ENCODE measurements at regions not wholly inside any gene's neighbourhood (a gene's known extent, or its start where the extent isn't known, plus 50 kb on each side); places are given as distances from the start of the nearest gene placed in this dataset.
"Not testable (repeated sequence)": the region's sequence is repeated elsewhere in the genome, so short reads cannot be mapped to it uniquely, and the experiment has no call there.

- H3K36me3 ChIP-seq (ENCODE audit: low read depth, missing control alignments): no peaks in the 10 kb centered on the region
- H3K27ac ChIP-seq: no peak overlapping the region
- H3K4me1 ChIP-seq: no peaks in the 10 kb centered on the region
- H3K27me3 ChIP-seq: no peaks in the 10 kb centered on the region
- H3K9me3 ChIP-seq: no peaks in the 10 kb centered on the region
- 86 to 91% methylated on average over 4 of the region's 4 CpGs for WGBS, 2 donors
- no peak for TF ChIP-seq CTCF (IDR thresholded peaks at IDR 0.05)
- TF ChIP-seq POLR2A (IDR thresholded peaks at IDR 0.05): no peak
- no peak overlapping the region for H3K4me3 ChIP-seq
- intact Hi-C loops (cut with DNase I; ENCODE audit: low total_unique reads): no loop called here
- no peak for DNase-seq
Measured at GRCh38 chr18:75697493-75697892, 270.0 kb upstream of the SMIM21 start.

DNA sequence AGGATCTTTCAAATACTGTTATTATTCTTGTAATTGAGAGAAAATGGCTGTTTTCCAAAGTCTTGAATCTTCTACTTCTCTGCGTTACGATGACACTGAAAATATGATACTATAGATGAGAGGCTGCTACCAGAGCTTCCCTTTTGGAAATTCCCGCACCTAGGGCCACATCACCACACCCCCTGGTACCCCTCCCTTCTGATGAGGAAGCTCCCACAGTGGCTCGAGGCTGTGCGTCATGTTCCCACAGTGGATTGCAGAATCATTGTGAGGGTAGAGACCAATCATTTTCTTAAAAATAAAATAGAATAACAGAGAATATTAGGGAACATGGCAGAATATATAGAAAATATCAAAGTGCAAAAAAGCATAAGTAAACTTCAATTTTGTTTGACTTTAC is 268.9 kb upstream of the SMIM21 start:
- Histone ChIP-seq H3K4me1 (no peaks in the 10 kb centered on the region), H3K27ac (no peak overlapping the region), H3K36me3 (ENCODE audit: low read depth, missing control alignments) (no peaks in the 10 kb centered on the region), H3K9me3 (no peaks in the 10 kb centered on the region), H3K27me3 (no peaks in the 10 kb centered on the region), H3K4me3 (no peak overlapping the region)
- no peak for DNase-seq
- WGBS, 2 donors: 92 to 98% methylated on average over 5 of the region's 5 CpGs
- TF ChIP-seq CTCF (IDR thresholded peaks at IDR 0.05): no peak
- TF ChIP-seq POLR2A (IDR thresholded peaks at IDR 0.05): no peak
- intact Hi-C loops (cut with DNase I; ENCODE audit: low total_unique reads): no loop called here

DNA sequence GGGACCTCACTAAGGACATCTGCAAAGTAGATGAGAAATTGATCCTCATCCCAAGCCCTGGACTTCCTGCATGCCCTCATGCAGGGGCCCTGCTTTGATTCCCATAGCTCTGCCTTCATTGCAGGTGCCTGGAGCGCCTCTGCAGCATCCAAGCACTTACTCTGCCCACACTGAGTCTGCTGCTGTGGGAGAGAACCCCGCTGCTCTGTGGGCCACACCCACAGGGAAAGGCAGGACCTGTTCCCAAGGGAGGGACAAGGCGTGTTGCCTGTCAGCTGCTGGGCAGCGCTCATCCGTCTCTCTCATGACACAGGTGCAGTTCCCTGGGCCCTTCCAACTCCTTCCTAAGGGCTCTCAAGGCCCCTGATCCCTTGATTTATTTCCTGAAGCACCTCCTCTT is 266.8 kb upstream of the SMIM21 start:
- no peak for TF ChIP-seq POLR2A (IDR thresholded peaks at IDR 0.05)
- TF ChIP-seq CTCF (IDR thresholded peaks at IDR 0.05): no peak
- no peak for DNase-seq
- WGBS, 2 donors: 80 to 89% methylated on average over 1 to 5 of the region's 5 CpGs
- Histone ChIP-seq H3K27ac (no peak overlapping the region), H3K4me1 (no peaks in the 10 kb centered on the region), H3K4me3 (no peak overlapping the region), H3K27me3 (no peaks in the 10 kb centered on the region), H3K9me3 (no peaks in the 10 kb centered on the region), H3K36me3 (ENCODE audit: low read depth, missing control alignments) (no peaks in the 10 kb centered on the region)
- intact Hi-C loops (cut with DNase I; ENCODE audit: low total_unique reads): no loop called here

GRCh38 chr18:75691483-75691882 is 264.0 kb upstream of the SMIM21 start:
- WGBS, 2 donors: 88 to 92% methylated on average over 8 of the region's 8 CpGs
- TF ChIP-seq CTCF (IDR thresholded peaks at IDR 0.05) (no peak), POLR2A (IDR thresholded peaks at IDR 0.05) (no peak)
- intact Hi-C loops (cut with DNase I; ENCODE audit: low total_unique reads): no loop called here
- Histone ChIP-seq H3K36me3 (ENCODE audit: low read depth, missing control alignments) (no peaks in the 10 kb centered on the region), H3K4me1 (no peaks in the 10 kb centered on the region), H3K27ac (no peak overlapping the region), H3K27me3 (no peaks in the 10 kb centered on the region), H3K4me3 (no peak overlapping the region), H3K9me3 (no peaks in the 10 kb centered on the region)
- DNase-seq: no peak

DNA sequence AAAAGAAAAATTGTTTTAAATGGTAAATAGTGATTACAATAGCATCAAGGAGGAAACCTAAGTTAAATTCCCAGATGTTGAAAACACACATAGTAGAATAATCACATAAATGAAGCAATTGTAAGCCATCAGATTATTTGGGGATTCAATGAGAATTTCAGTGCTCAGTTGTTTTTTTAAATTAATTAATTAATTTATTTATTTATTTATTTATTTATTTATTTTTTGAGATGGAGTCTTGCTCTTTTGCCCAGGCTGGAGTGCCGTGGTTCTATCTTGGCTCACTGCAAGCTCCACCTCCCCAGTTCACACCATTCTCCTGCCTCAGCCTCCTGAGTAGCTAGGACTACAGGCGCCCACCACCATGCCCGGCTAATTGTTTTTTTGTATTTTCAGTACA is 262.8 kb upstream of the SMIM21 start:
- H3K9me3 ChIP-seq; intact Hi-C loops (cut with DNase I; ENCODE audit: low total_unique reads); H3K4me3 ChIP-seq; H3K36me3 ChIP-seq (ENCODE audit: low read depth, missing control alignments); DNase-seq; H3K27ac ChIP-seq; H3K27me3 ChIP-seq; H3K4me1 ChIP-seq: not testable (repeated sequence)
- WGBS, 2 donors: 93 to 96% methylated on average over 3 of the region's 3 CpGs
